Tibial artery (tissue), 4 donors: ENCODE measurements at regions not wholly inside any gene's neighbourhood (a gene's known extent, or its start where the extent isn't known, plus 50 kb on each side); places are given as distances from the start of the nearest gene placed in this dataset.

Experiments
- DNase-seq, 2 donors: peaks; one replicate each; pipeline ENCODE4 v3.0.0-alpha.2; 2019
- H3K27ac ChIP-seq, 2 donors: fragments of 200-600 bp; sonication (generic) in 1 of 2; 1 replicate in 1 of 2; 2 replicates in 1 of 2; pipeline ENCODE4 v1.5.1; 2018 to 2019; ENCODE audit warnings: mild to moderate bottlenecking in 1 of 2
- H3K27me3 ChIP-seq, 2 donors: fragments of 200-600 bp; sonication (generic) in 1 of 2; one replicate each; pipeline versions ENCODE4 v1.5.1 to v1.6.0; 2016 to 2019
- H3K36me3 ChIP-seq, 3 donors: fragments of 200-600 bp; sonication (generic) in 2 of 3; one replicate each; pipeline ENCODE4 v1.5.1; 2016 to 2019; ENCODE audit warnings: mild to moderate bottlenecking in 2 of 3
- H3K4me1 ChIP-seq, 4 donors: fragments of 200-600 bp; sonication (generic) in 2 of 4; 1 replicate in 3 of 4; 2 replicates in 1 of 4; pipeline ENCODE4 v1.5.1; 2016 to 2019
- H3K4me3 ChIP-seq, 2 donors: fragments of 200-600 bp; sonication (generic) in 1 of 2; 1 replicate in 1 of 2; 2 replicates in 1 of 2; pipeline ENCODE4 v1.5.1; 2018 to 2019; ENCODE audit warnings: mild to moderate bottlenecking in 2 of 2
- H3K9me3 ChIP-seq, 3 donors: fragments of 200-600 bp; sonication (generic) in 1 of 3; one replicate each; pipeline ENCODE4 v1.5.1; 2016 to 2019
- intact Hi-C: fragments of 100-400 bp; cut with DNase I; formaldehyde crosslinking; loops from one replicate; pipeline ENCODE4 v1.15.0; 2023; ENCODE audit warnings: low total_unique reads
- TF ChIP-seq, protein P1 (sequence below), 2 experiments: fragments of 200-600 bp in 1 of 2; fragments of 450-650 bp in 1 of 2; IDR thresholded peaks; one replicate each; pipeline ENCODE4 v1.5.1; 2017 to 2019; ENCODE audit warnings: antibody characterized with exemption in 2 of 2, mild to moderate bottlenecking in 1 of 2, moderate library complexity in 1 of 2

DNA sequence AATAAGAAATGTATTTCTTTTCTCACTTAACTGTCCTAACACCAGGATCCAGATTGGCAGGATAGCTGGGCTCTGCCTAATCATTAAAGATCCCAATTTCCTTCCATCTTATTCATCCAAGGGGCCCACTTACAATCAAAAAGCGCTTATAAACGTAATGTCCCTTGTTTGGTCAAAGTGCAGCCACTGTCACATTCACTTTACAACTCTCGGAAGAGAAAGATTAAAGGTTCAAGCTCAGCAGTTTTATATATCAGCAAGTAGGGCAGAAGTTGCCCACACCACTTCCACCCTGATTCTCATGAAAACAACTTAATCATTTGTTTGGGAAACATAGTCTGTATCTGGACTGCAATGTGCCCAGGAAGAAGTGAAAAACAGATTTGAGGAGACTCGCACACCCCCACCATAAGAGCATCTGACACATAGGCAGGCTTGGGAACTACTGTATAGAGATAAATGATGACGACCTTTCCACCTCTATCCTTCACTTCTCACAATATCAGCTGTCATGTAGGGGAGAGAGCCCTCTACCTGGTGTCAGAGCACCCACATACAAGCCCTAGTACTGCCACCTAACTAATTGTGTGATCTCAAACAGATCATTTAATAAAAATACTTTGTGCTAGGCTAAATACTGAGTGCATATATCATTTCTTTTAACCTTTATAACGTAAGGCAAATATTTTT, 80.8 kb downstream of the CAPZA3 start:
- no peaks in the 10 kb centered on the region for H3K36me3 ChIP-seq
- intact Hi-C loops = no loop called here
- H3K4me1 ChIP-seq = no peaks in the 10 kb centered on the region
- DNase-seq = no peak
- no peaks in the 10 kb centered on the region for H3K9me3 ChIP-seq
- no peak overlapping the region for H3K4me3 ChIP-seq
- TF ChIP-seq, protein P1, sequence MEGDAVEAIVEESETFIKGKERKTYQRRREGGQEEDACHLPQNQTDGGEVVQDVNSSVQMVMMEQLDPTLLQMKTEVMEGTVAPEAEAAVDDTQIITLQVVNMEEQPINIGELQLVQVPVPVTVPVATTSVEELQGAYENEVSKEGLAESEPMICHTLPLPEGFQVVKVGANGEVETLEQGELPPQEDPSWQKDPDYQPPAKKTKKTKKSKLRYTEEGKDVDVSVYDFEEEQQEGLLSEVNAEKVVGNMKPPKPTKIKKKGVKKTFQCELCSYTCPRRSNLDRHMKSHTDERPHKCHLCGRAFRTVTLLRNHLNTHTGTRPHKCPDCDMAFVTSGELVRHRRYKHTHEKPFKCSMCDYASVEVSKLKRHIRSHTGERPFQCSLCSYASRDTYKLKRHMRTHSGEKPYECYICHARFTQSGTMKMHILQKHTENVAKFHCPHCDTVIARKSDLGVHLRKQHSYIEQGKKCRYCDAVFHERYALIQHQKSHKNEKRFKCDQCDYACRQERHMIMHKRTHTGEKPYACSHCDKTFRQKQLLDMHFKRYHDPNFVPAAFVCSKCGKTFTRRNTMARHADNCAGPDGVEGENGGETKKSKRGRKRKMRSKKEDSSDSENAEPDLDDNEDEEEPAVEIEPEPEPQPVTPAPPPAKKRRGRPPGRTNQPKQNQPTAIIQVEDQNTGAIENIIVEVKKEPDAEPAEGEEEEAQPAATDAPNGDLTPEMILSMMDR (IDR thresholded peaks at IDR 0.05) = no peak
- H3K27me3 ChIP-seq = no peaks in the 10 kb centered on the region
- no peak overlapping the region for H3K27ac ChIP-seq

DNA sequence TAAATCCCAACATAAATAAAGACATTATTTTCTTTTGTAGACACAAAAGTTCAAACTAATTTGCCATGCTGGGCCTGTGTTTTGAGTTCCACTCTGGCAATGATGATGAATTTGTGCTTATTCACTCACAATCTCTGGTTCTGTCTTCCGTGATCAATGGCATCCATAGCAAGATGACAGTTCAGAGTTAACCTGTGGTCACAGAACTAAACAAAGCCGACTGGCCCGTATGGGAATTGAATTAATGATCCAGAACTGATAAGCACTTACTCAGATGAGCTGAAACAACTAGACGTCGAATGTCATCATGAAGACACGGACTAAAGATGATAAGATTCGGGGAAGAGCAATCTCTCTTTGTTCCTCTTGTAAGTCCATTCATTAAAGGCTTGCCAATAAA, 81.6 kb downstream of the CAPZA3 start:
- TF ChIP-seq, protein P1 (IDR thresholded peaks at IDR 0.05) = no peak
- H3K9me3 ChIP-seq = no peaks in the 10 kb centered on the region
- DNase-seq = no peak
- intact Hi-C loops = no loop called here
- H3K27me3 ChIP-seq = no peaks in the 10 kb centered on the region
- no peak overlapping the region for H3K4me3 ChIP-seq
- H3K27ac ChIP-seq = no peak overlapping the region
- no peaks in the 10 kb centered on the region for H3K36me3 ChIP-seq
- H3K4me1 ChIP-seq = no peaks in the 10 kb centered on the region

DNA sequence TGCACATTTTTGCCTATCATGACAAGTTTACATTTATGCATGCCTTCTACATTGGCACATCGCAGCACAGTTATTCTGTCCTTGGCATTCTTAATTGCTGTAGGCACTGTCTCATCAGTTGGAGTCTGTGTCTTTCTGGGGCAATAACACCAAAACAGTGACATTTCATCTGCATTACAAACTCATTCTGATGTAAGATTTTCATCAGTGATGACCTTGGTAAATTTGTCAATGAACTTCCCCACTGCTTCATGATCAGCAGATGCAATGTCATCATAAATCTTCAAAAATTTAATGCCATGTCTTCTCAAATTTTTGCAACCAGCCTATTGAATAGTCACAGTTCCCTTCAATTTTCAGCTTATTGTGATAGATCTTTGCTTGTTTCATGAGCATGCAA, 85.5 kb downstream of the CAPZA3 start:
- no peak overlapping the region for H3K27ac ChIP-seq
- H3K9me3 ChIP-seq = peaks cover 0 to 3% (median 0%) of the 10 kb centered on the region in 3 donors
- H3K36me3 ChIP-seq = no peaks in the 10 kb centered on the region
- no peaks in the 10 kb centered on the region for H3K4me1 ChIP-seq
- TF ChIP-seq, protein P1 (IDR thresholded peaks at IDR 0.05) = no peak
- no peak for DNase-seq
- intact Hi-C loops = no loop called here
- no peaks in the 10 kb centered on the region for H3K27me3 ChIP-seq
- H3K4me3 ChIP-seq = no peak overlapping the region

DNA sequence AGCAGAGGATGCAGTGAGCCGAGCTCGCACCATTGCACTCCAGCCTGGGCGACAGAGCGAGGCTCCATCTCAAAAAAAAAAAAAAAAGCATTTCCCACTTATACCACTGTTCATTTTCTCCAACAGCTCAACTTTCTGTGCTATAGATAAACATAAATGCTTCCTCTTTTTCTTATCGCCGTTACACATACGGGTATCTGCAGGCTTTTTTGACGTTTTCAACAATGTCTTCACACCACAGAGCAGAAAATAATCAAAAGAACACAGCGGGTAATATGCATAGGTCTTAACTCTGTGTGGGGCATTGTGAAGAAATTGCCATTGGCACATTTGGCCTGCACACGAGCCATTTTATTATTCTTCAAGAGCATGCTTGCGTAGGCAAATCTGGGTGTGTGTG, 86.4 kb downstream of the CAPZA3 start:
- H3K36me3 ChIP-seq = no peaks in the 10 kb centered on the region
- TF ChIP-seq, protein P1 (IDR thresholded peaks at IDR 0.05) = no peak
- H3K27ac ChIP-seq = no peak overlapping the region
- H3K4me1 ChIP-seq = no peaks in the 10 kb centered on the region
- H3K9me3 ChIP-seq = peaks cover 0 to 9% (median under 1%) of the 10 kb centered on the region in 3 donors
- H3K27me3 ChIP-seq = no peaks in the 10 kb centered on the region
- no peak overlapping the region for H3K4me3 ChIP-seq
- DNase-seq = no peak
- intact Hi-C loops = no loop called here

DNA sequence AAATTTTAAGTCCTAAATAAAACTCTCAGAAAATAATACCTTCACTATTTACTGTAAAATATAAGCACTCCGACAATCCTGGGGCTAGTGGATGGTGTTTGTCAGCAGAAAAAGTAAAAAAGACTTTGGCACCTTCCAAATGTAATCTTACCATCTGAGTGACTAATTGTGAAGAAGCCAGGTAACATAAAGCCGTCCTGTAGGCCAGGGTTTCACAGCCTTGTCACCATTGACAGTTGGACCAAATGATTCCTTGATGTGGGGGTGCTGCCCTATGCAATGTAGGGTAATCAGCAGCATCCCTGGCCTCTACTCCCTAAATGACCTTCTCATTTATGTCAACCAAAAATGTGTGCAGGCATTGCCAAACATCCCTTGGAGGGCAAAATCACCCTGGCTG, 87.2 kb downstream of the CAPZA3 start:
- no peak overlapping the region for H3K4me3 ChIP-seq
- TF ChIP-seq, protein P1 (IDR thresholded peaks at IDR 0.05) = no peak
- H3K4me1 ChIP-seq = no peaks in the 10 kb centered on the region
- H3K9me3 ChIP-seq = peaks cover 0 to 9% (median 6%) of the 10 kb centered on the region in 3 donors
- no peaks in the 10 kb centered on the region for H3K27me3 ChIP-seq
- intact Hi-C loops = no loop called here
- DNase-seq = no peak
- H3K27ac ChIP-seq = no peak overlapping the region
- no peaks in the 10 kb centered on the region for H3K36me3 ChIP-seq

DNA sequence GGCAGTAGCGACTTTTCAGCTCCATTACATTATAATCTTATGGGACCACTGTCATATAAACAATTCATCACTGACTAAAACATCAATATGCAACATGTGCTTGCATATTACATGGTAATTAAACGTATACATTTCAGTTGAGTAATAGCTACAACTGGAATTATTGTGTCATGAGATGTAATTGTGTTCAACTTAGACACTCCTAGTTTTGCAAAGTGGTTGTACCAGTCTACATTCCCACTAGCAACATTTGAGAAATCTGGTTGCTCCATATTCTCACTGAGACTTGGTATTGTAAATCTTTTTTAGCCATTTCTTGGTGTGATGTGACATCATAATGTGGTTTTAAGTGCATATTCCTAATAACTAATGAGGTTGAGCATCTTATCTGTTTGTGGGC, 90.0 kb downstream of the CAPZA3 start:
- Histone ChIP-seq H3K27me3 (no peaks in the 10 kb centered on the region), H3K4me1 (no peaks in the 10 kb centered on the region), H3K27ac (no peak overlapping the region), H3K9me3 (peaks cover 0 to 9% (median 6%) of the 10 kb centered on the region in 3 donors), H3K36me3 (no peaks in the 10 kb centered on the region), H3K4me3 (no peak overlapping the region)
- TF ChIP-seq, protein P1 (IDR thresholded peaks at IDR 0.05) = no peak
- intact Hi-C loops = no loop called here
- DNase-seq = no peak
